Naive thymus-derived CD4-positive, alpha-beta T cell (primary cell): ENCODE measurements at regions not wholly inside any gene's neighbourhood (a gene's known extent, or its start where the extent isn't known, plus 50 kb on each side); places are given as distances from the start of the nearest gene placed in this dataset.
"Not testable (repeated sequence)": the region's sequence is repeated elsewhere in the genome, so short reads cannot be mapped to it uniquely, and the experiment has no call there.

ENCODE experiments used
- ATAC-seq: fragments of 150-1000 bp; cut with Tn5 transposase; 2 replicates; pipeline ENCODE4 v1.10.0; 2021; ENCODE audit warnings: mild to moderate bottlenecking, moderate library complexity
- CTCF ChIA-PET: fragments of 350-600 bp; sonication (Branson Sonifier 250); formaldehyde crosslinking; loops from one replicate; lab custom pipeline; 2021; ENCODE audit warnings: antibody characterized with exemption; lab: Charles Lee
- POLR2A ChIA-PET: fragments of 350-600 bp; sonication (Branson Sonifier 250); formaldehyde crosslinking; loops from one replicate; lab custom pipeline; 2021; ENCODE audit warnings: antibody characterized with exemption, inconsistent platforms; lab: Charles Lee
- DNase-seq, 9 donors: peaks; one replicate each; pipeline versions ENCODE4 v3.0.0 to v3.0.0-alpha.2; 2020 to 2022; ENCODE audit warnings: mixed read lengths in 1 of 9
- H3K27ac ChIP-seq: one replicate; pipeline ENCODE4 v1.7.0; 2013; ENCODE audit warnings: mild to moderate bottlenecking, low read depth, low read length, moderate library complexity
- H3K27me3 ChIP-seq, 2 donors: one replicate each; pipeline ENCODE4 v1.7.0; 2013; ENCODE audit warnings: low read length in 2 of 2, mild to moderate bottlenecking in 2 of 2, moderate library complexity in 2 of 2; ENCODE audit not compliant: control insufficient read depth in 2 of 2, insufficient read depth in 2 of 2
- H3K36me3 ChIP-seq, 3 experiments: 1 replicate in 2 of 3; 2 replicates in 1 of 3; pipeline ENCODE4 v1.7.0; 2013; ENCODE audit warnings: low read length in 3 of 3, mild to moderate bottlenecking in 3 of 3, moderate library complexity in 1 of 3; ENCODE audit not compliant: insufficient read depth in 3 of 3, control insufficient read depth in 2 of 3
- H3K4me1 ChIP-seq, 2 donors: one replicate each; pipeline ENCODE4 v1.7.0; 2013; ENCODE audit warnings: low read length in 2 of 2, mild to moderate bottlenecking in 2 of 2, moderate library complexity in 1 of 2; ENCODE audit not compliant: control insufficient read depth in 2 of 2, insufficient read depth in 2 of 2
- H3K4me3 ChIP-seq: 2 replicates; pipeline ENCODE4 v1.7.0; 2013; ENCODE audit warnings: mild to moderate bottlenecking, low read length
- H3K9me3 ChIP-seq, 3 experiments: 1 replicate in 2 of 3; 2 replicates in 1 of 3; pipeline ENCODE4 v1.7.0; 2013; ENCODE audit warnings: low read length in 3 of 3; ENCODE audit not compliant: control insufficient read depth in 2 of 3
- H3K27ac Mint-ChIP-seq, 9 donors: one replicate each; pipeline ENCODE4 v1.8.0; 2020 to 2022; ENCODE audit warnings: mixed read lengths in 9 of 9, mild to moderate bottlenecking in 8 of 9, moderate library complexity in 5 of 9, inconsistent platforms in 2 of 9
- H3K27me3 Mint-ChIP-seq, 5 donors: one replicate each; pipeline ENCODE4 v1.8.0; 2021 to 2022; ENCODE audit warnings: mixed read lengths in 5 of 5, mild to moderate bottlenecking in 1 of 5
- H3K36me3 Mint-ChIP-seq, 5 donors: one replicate each; pipeline ENCODE4 v1.8.0; 2020 to 2022; ENCODE audit warnings: mixed read lengths in 5 of 5, mild to moderate bottlenecking in 3 of 5, inconsistent platforms in 1 of 5
- H3K4me1 Mint-ChIP-seq, 7 donors: one replicate each; pipeline ENCODE4 v1.8.0; 2020 to 2022; ENCODE audit warnings: mixed read lengths in 7 of 7, mild to moderate bottlenecking in 3 of 7, inconsistent platforms in 1 of 7
- H3K4me3 Mint-ChIP-seq, 10 donors: one replicate each; pipeline ENCODE4 v1.8.0; 2020 to 2022; ENCODE audit warnings: mild to moderate bottlenecking in 10 of 10, mixed read lengths in 10 of 10, moderate library complexity in 6 of 10, inconsistent platforms in 2 of 10
- H3K9me3 Mint-ChIP-seq, 11 donors: one replicate each; pipeline ENCODE4 v1.8.0; 2020 to 2022; ENCODE audit warnings: mixed read lengths in 11 of 11, mild to moderate bottlenecking in 4 of 11, inconsistent platforms in 1 of 11, moderate library complexity in 1 of 11
- intact Hi-C, 2 donors: fragments of 100-400 bp; cut with micrococcal nuclease; formaldehyde crosslinking; loops; one replicate each; pipeline ENCODE4 v1.15.1; 2023

DNA sequence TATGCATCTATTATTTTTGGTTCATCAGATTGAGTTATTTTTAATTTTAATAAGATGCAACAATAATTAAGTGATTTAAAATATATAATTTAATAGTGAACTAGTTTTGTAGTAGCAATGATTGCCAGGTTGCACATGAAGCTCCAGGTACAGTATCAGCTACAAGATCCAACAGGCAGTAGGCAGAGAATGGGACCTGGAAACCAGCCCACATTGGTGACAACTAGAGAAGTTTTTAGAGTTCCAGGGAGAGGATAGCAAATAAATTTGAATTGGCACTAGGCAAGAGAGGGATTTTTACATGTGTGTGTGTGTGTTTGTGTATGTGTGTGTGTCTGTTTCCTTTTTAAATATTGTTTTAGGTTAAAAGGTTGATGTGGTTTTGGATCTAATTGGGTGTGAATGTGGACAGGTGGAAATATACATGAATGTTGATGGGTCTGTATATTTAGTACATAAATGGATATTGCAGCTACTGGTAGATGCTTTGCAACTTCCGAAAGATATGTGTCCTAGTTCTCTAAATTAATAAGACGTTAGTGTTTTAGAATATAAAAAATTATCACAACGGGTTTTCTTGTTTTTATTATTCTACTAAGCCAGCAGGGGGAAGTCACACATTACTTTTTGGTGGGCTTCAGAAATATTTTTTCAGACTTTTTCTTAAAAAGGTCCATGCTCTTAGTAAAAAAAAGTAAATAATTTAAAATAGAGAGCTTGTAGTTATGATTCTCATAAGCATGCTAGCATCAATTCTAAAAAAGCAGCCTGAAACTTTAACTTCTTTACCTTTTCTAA lies 110.1 kb upstream of the GBE1 start:
- Mint-ChIP-seq H3K27me3 (peaks cover 0 to 24% (median 0%) of the 10 kb centered on the region in 5 donors), H3K9me3 (peaks cover 0 to 3% (median 0%) of the 10 kb centered on the region in 11 donors), H3K4me1 (no peaks in the 10 kb centered on the region), H3K27ac (no peak overlapping the region), H3K36me3 (no peaks in the 10 kb centered on the region), H3K4me3 (no peak overlapping the region)
- Histone ChIP-seq H3K27ac (no peak overlapping the region), H3K4me1 (no peaks in the 10 kb centered on the region), H3K4me3 (no peak overlapping the region), H3K27me3 (no peaks in the 10 kb centered on the region), H3K36me3 (no peaks in the 10 kb centered on the region), H3K9me3 (no peaks in the 10 kb centered on the region)
- DNase-seq, result no peak
- ATAC-seq, result no peak
- POLR2A ChIA-PET, result no interaction called here
- intact Hi-C loops, result no loop called here
- CTCF ChIA-PET, result no interaction called here

DNA sequence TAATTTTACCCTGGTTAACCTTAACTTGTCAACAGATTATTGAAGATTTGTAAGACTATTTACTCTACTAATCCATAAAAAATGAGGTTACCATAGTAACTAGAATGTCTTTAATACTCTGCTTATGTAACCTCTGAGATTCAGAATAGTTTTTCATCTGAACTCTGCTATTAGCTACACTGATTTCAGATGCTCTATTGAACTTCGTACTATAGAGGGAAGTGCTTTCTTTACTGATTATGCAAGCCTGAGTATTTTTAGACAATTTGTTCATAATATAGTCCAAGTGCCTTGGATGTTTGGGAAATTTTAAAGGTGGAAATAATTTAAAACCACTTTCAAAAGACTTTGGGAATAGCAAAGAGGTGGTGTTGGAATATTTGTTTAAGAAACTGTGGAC lies 107.9 kb upstream of the GBE1 start:
- Mint-ChIP-seq H3K4me3 (no peak overlapping the region), H3K36me3 (no peaks in the 10 kb centered on the region), H3K4me1 (no peaks in the 10 kb centered on the region), H3K9me3 (peaks cover 0 to 3% (median 0%) of the 10 kb centered on the region in 11 donors), H3K27me3 (peaks cover 0 to 26% (median 8%) of the 10 kb centered on the region in 5 donors), H3K27ac (no peak overlapping the region)
- Histone ChIP-seq H3K27ac (no peak overlapping the region), H3K9me3 (no peaks in the 10 kb centered on the region), H3K4me3 (no peak overlapping the region), H3K4me1 (no peaks in the 10 kb centered on the region), H3K36me3 (no peaks in the 10 kb centered on the region), H3K27me3 (no peaks in the 10 kb centered on the region)
- intact Hi-C loops, result no loop called here
- ChIA-PET CTCF (no interaction called here), POLR2A (no interaction called here)
- ATAC-seq (no peak), DNase-seq (no peak)

DNA sequence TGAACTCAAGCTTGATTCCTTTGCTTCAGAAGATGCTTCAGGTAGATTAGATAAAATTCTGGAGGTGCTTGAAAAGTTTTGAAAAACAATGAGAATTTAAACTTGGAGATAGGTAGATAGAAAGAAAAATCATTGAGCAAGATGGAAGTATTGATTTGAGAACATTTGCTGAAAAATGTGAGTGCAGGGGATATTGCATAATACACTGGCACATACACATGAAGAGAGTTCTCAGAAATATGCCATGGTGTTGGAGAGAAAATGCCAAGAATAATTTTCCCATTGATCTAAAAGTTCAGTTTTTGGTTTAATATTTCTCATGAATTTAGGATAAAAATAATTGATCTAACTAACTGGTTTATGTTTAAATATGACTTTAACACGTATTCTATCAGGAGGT lies 107.2 kb upstream of the GBE1 start:
- Histone ChIP-seq H3K27ac (no peak overlapping the region), H3K27me3 (no peaks in the 10 kb centered on the region), H3K9me3 (no peaks in the 10 kb centered on the region), H3K4me1 (no peaks in the 10 kb centered on the region), H3K4me3 (no peak overlapping the region), H3K36me3 (no peaks in the 10 kb centered on the region)
- Mint-ChIP-seq H3K27me3 (peaks cover 0 to 20% (median 8%) of the 10 kb centered on the region in 5 donors), H3K4me3 (no peak overlapping the region), H3K36me3 (no peaks in the 10 kb centered on the region), H3K9me3 (peaks cover 0 to 3% (median 0%) of the 10 kb centered on the region in 11 donors), H3K27ac (no peak overlapping the region), H3K4me1 (no peaks in the 10 kb centered on the region)
- ChIA-PET CTCF (no interaction called here), POLR2A (no interaction called here)
- intact Hi-C loops, result no loop called here
- no peak for DNase-seq
- ATAC-seq, result no peak

- Mint-ChIP-seq H3K4me3 (no peak overlapping the region), H3K27me3 (peaks cover 0 to 20% (median 8%) of the 10 kb centered on the region in 5 donors), H3K36me3 (no peaks in the 10 kb centered on the region), H3K9me3 (peaks cover 0 to 3% (median 0%) of the 10 kb centered on the region in 11 donors), H3K27ac (no peak overlapping the region), H3K4me1 (no peaks in the 10 kb centered on the region)
- H3K27me3 ChIP-seq, result no peaks in the 10 kb centered on the region
- intact Hi-C loops, result no loop called here
- no peak overlapping the region for H3K4me3 ChIP-seq
- no peak for DNase-seq
- POLR2A ChIA-PET, result no interaction called here
- no peak for ATAC-seq
- no peak overlapping the region for H3K27ac ChIP-seq
- H3K36me3 ChIP-seq, result no peaks in the 10 kb centered on the region
- H3K4me1 ChIP-seq, result no peaks in the 10 kb centered on the region
- no peaks in the 10 kb centered on the region for H3K9me3 ChIP-seq
- CTCF ChIA-PET, result no interaction called here
Measured at GRCh38 chr3:81867875-81868274, 106.4 kb upstream of the GBE1 start.

DNA sequence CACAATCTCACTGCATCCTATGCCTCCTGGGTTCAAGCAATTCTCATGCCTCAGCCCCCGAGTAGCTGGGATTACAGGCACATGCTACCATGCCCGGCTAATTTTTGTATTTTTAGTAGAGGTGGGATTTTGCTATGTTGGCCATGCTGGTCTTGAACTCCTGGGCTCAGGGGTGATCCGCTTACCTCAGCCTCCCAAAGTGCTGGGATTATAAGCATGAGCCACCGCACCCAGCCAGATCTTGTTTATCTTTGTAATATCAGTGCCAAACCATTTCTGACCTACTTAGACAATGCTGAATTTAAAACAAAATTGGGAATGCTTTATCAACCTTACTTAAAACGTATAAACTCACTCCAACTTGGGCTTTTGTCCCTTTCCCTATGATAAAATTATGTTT lies 103.7 kb upstream of the GBE1 start:
- intact Hi-C loops, H3K36me3 Mint-ChIP-seq, H3K4me3 Mint-ChIP-seq, H3K4me1 Mint-ChIP-seq, H3K27ac ChIP-seq, H3K9me3 Mint-ChIP-seq, ATAC-seq, H3K4me3 ChIP-seq, H3K27ac Mint-ChIP-seq, H3K27me3 ChIP-seq, H3K36me3 ChIP-seq, H3K4me1 ChIP-seq, POLR2A ChIA-PET, DNase-seq, H3K9me3 ChIP-seq: not testable (repeated sequence)
- CTCF ChIA-PET, result interaction anchor here (0.5 kb wide), 1 partner anchor 372 kb away, joined by 3 read pairs; no protein-coding TSS in a partner anchor
- peaks cover 0 to 22% (median 19%) of the 10 kb centered on the region in 5 donors for H3K27me3 Mint-ChIP-seq

- Mint-ChIP-seq H3K4me3 (no peak overlapping the region), H3K27me3 (peaks cover 0 to 26% (median 19%) of the 10 kb centered on the region in 5 donors), H3K9me3 (peaks cover 0 to 2% (median 0%) of the 10 kb centered on the region in 11 donors), H3K4me1 (no peaks in the 10 kb centered on the region), H3K36me3 (no peaks in the 10 kb centered on the region), H3K27ac (no peak overlapping the region)
- ChIA-PET POLR2A (no interaction called here), CTCF (no interaction called here)
- Histone ChIP-seq H3K4me1 (no peaks in the 10 kb centered on the region), H3K27me3 (no peaks in the 10 kb centered on the region), H3K36me3 (no peaks in the 10 kb centered on the region), H3K9me3 (no peaks in the 10 kb centered on the region), H3K27ac (no peak overlapping the region), H3K4me3 (no peak overlapping the region)
- ATAC-seq (no peak), DNase-seq (no peak)
- intact Hi-C loops, result no loop called here
Measured at GRCh38 chr3:81864272-81864671, 102.8 kb upstream of the GBE1 start.

DNA sequence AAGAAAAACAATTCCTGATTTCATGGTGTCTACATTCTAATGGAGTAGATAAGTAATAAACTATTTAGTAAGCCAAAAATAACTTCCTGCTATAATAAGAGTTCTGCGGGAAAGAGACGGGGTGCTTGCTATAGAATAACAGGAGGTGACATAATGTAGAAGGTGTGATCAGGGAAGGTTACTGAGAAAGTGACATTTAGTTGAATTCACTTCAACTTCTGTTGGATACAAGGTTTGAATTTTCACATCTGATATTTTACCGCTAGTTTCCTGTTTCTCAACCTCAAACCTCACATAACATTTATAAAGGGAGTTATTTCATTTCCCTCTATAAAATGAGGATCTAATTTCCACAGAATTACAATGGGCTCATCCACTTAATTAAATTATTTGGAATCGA lies 102.3 kb upstream of the GBE1 start:
- Histone ChIP-seq H3K9me3 (no peaks in the 10 kb centered on the region), H3K27me3 (no peaks in the 10 kb centered on the region), H3K36me3 (no peaks in the 10 kb centered on the region), H3K4me3 (no peak overlapping the region), H3K4me1 (no peaks in the 10 kb centered on the region), H3K27ac (no peak overlapping the region)
- no peaks in the 10 kb centered on the region for H3K4me1 Mint-ChIP-seq
- no peak overlapping the region for H3K27ac Mint-ChIP-seq
- peaks cover 0 to 2% (median 0%) of the 10 kb centered on the region in 11 donors for H3K9me3 Mint-ChIP-seq
- CTCF ChIA-PET, result no interaction called here
- DNase-seq (no peak), ATAC-seq (no peak)
- POLR2A ChIA-PET, result no interaction called here
- H3K4me3 Mint-ChIP-seq, result no peak overlapping the region
- no peaks in the 10 kb centered on the region for H3K36me3 Mint-ChIP-seq
- intact Hi-C loops, result no loop called here
- peaks cover 0 to 26% (median 19%) of the 10 kb centered on the region in 5 donors for H3K27me3 Mint-ChIP-seq
